Lung (tissue), 11 donors: ENCODE measurements at regions not wholly inside any gene's neighbourhood (a gene's known extent, or its start where the extent isn't known, plus 50 kb on each side); places are given as distances from the start of the nearest gene placed in this dataset.

Experiments
- ATAC-seq: fragments of 200-7000 bp; cut with Tn5 transposase; one replicate; pipeline ENCODE4 v1.9.1; 2020; ENCODE audit warnings: moderate number of reproducible peaks; ENCODE audit not compliant: insufficient read depth, low FRiP score
- DNase-seq, 3 donors: peaks; one replicate each; pipeline ENCODE4 v3.0.0-alpha.2; 2013 to 2017
- H3K27ac ChIP-seq, 2 donors: one replicate each; pipeline ENCODE4 v1.5.1; 2013; ENCODE audit warnings: mild to moderate bottlenecking in 2 of 2, moderate library complexity in 2 of 2, control low read depth in 1 of 2, inconsistent platforms in 1 of 2, low read depth in 1 of 2, low read length in 1 of 2
- H3K27me3 ChIP-seq, 3 donors: one replicate each; pipeline ENCODE4 v1.5.1; 2013; ENCODE audit warnings: low read length in 2 of 3; ENCODE audit not compliant: control insufficient read depth in 3 of 3, insufficient read depth in 3 of 3
- H3K36me3 ChIP-seq, 4 donors: one replicate each; pipeline ENCODE4 v1.5.1; 2013; ENCODE audit warnings: low read length in 4 of 4, mild to moderate bottlenecking in 1 of 4, moderate library complexity in 1 of 4; ENCODE audit not compliant: control insufficient read depth in 4 of 4, insufficient read depth in 4 of 4
- H3K4me1 ChIP-seq, 5 donors: one replicate each; pipeline ENCODE4 v1.5.1; 2013; ENCODE audit warnings: low read length in 5 of 5, mild to moderate bottlenecking in 2 of 5, moderate library complexity in 1 of 5; ENCODE audit not compliant: control insufficient read depth in 5 of 5, insufficient read depth in 5 of 5
- H3K4me3 ChIP-seq: one replicate; pipeline ENCODE4 v1.5.1; 2013; ENCODE audit warnings: mild to moderate bottlenecking, control low read depth, moderate library complexity
- H3K9ac ChIP-seq, 2 donors: one replicate each; pipeline ENCODE4 v1.5.1; 2013; ENCODE audit warnings: low read length in 2 of 2, control low read depth in 1 of 2; ENCODE audit not compliant: insufficient read depth in 1 of 2
- H3K9me3 ChIP-seq, 4 donors: one replicate each; pipeline ENCODE4 v1.5.1; 2013; ENCODE audit warnings: low read length in 3 of 4, mild to moderate bottlenecking in 1 of 4, moderate library complexity in 1 of 4; ENCODE audit not compliant: control insufficient read depth in 4 of 4, insufficient read depth in 3 of 4
- CTCF ChIP-seq: IDR thresholded peaks from 2 replicates; pipeline ENCODE4 v1.5.1; 2012; ENCODE audit warnings: mild to moderate bottlenecking; ENCODE audit errors: control extremely low read depth, extremely low read depth
- WGBS, 2 donors: extraction: QIAGEN DNeasy Blood & Tissue Kit; methylation state at CpG; one replicate each; pipeline ENCODE4 v1.1.7; 2013; 5-methylcytosine and 5-hydroxymethylcytosine counted together
- donor health status: control.
- donor health status: control.
- donor health status: Bipolar disorder and iron deficiency.
- donor health status: healthy.
- donor health status: DM: yes; HTN: yes; CAD: no.

- Histone ChIP-seq H3K27me3 (no peaks in the 10 kb centered on the region), H3K27ac (no peak overlapping the region), H3K4me1 (no peaks in the 10 kb centered on the region), H3K9me3 (peaks cover 0 to 2% (median 0%) of the 10 kb centered on the region in 4 donors), H3K4me3 (no peak overlapping the region), H3K36me3 (no peaks in the 10 kb centered on the region), H3K9ac (no peak overlapping the region)
- no peak for TF ChIP-seq CTCF
- ATAC-seq, result no peak
- DNase-seq, result no peak
- WGBS, 2 donors, result 82 to 92% methylated on average over 2 of the region's 2 CpGs
Measured at GRCh38 chr16:64736857-64737256, 385.0 kb downstream of the CDH11 start.

GRCh38 chr16:64731891-64732290 is 390.0 kb downstream of the CDH11 start:
- ATAC-seq (no peak), DNase-seq (no peak)
- no peak for TF ChIP-seq CTCF
- WGBS, 2 donors, result 95 to 100% methylated on average over 1 of the region's 1 CpG
- Histone ChIP-seq H3K4me1 (no peaks in the 10 kb centered on the region), H3K27me3 (peaks cover 0 to 2% (median 0%) of the 10 kb centered on the region in 3 donors), H3K27ac (no peak overlapping the region), H3K9me3 (peaks cover 0 to 2% (median 0%) of the 10 kb centered on the region in 4 donors), H3K9ac (no peak overlapping the region), H3K36me3 (no peaks in the 10 kb centered on the region), H3K4me3 (no peak overlapping the region)

GRCh38 chr16:64730261-64730660 is 391.6 kb downstream of the CDH11 start:
- Histone ChIP-seq H3K36me3 (no peaks in the 10 kb centered on the region), H3K4me3 (no peak overlapping the region), H3K27me3 (peaks cover 0 to 2% (median 0%) of the 10 kb centered on the region in 3 donors), H3K4me1 (no peaks in the 10 kb centered on the region), H3K9me3 (peaks cover 0 to 2% (median 0%) of the 10 kb centered on the region in 4 donors), H3K27ac (no peak overlapping the region), H3K9ac (no peak overlapping the region)
- no peak for TF ChIP-seq CTCF
- WGBS, 2 donors, result 90 to 94% methylated on average over 2 of the region's 2 CpGs
- DNase-seq (no peak), ATAC-seq (no peak)

GRCh38 chr16:64724339-64724738 is 397.5 kb downstream of the CDH11 start:
- DNase-seq, result no peak
- no peaks in the 10 kb centered on the region for H3K9me3 ChIP-seq
- TF ChIP-seq CTCF, result no peak
- H3K36me3 ChIP-seq, result no peaks in the 10 kb centered on the region
- H3K4me1 ChIP-seq, result no peaks in the 10 kb centered on the region
- ATAC-seq, result no peak
- no peak overlapping the region for H3K9ac ChIP-seq
- no peak overlapping the region for H3K4me3 ChIP-seq
- WGBS, 2 donors, result 86 to 88% methylated on average over 5 of the region's 5 CpGs
- H3K27me3 ChIP-seq, result peaks cover 0 to under 1% (median 0%) of the 10 kb centered on the region in 3 donors
- H3K27ac ChIP-seq, result no peak overlapping the region
